ENCODE measurements at regions not wholly inside any gene's neighbourhood (a gene's known extent, or its start where the extent isn't known, plus 50 kb on each side); places are given as distances from the start of the nearest gene placed in this dataset. TPM values are rescaled to one million over a fixed set of nuclear protein-coding genes. Genes with fewer than 3 reads are reported as not detected.
A peak's percentile ranks its signal among the peaks of the same experiment; 100 is the strongest.

DNA sequence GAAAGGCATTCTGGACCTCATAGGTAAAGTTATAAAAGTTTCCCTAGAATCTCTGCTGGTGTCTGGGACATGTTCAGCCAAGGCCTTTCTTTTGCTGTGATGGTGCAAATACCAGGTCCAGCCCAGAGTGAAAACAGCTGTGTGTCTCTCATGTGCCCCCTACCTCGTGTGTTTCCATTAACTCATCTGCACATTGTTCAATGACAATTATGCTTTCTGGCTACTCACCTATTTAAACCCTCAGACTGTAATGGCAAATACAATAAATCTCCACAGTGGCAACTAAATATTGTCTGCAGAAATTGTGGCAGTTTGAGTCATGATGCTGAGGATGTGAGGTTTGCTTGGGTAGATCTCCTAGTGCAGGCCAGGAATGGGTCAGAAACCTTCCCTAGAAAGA, 53.1 kb upstream of the GALNT15 start:
- H3K27me3 ChIP-seq (ENCODE audit: control insufficient read depth, insufficient read depth, low read length) = no peaks in the 10 kb centered on the region
- H3K4me3 ChIP-seq (ENCODE audit: low read depth, low read length) = no peak overlapping the region
- no peak for DNase-seq (ENCODE audit: low read depth in 4 of 6, low spot score in 6 of 6)
- H3K27ac ChIP-seq (ENCODE audit: low read depth, low read length) = no peak overlapping the region
- H3K36me3 ChIP-seq (ENCODE audit: control insufficient read depth, insufficient read depth, low read length) = no peaks in the 10 kb centered on the region
- no CpG with 5 or more reads among the region's 1 CpG for WGBS (ENCODE audit: insufficient coverage)
- no peaks in the 10 kb centered on the region for H3K9me3 ChIP-seq (ENCODE audit: control insufficient read depth, insufficient read depth, low read length)
- H3K4me1 ChIP-seq (ENCODE audit: control insufficient read depth, insufficient read depth, low read length) = no peaks in the 10 kb centered on the region

- Histone ChIP-seq H3K9me3 (ENCODE audit: control insufficient read depth, insufficient read depth, low read length) (no peaks in the 10 kb centered on the region), H3K4me3 (ENCODE audit: low read depth, low read length) (no peak overlapping the region), H3K36me3 (ENCODE audit: control insufficient read depth, insufficient read depth, low read length) (no peaks in the 10 kb centered on the region), H3K4me1 (ENCODE audit: control insufficient read depth, insufficient read depth, low read length) (no peaks in the 10 kb centered on the region), H3K27ac (ENCODE audit: low read depth, low read length) (no peak overlapping the region), H3K27me3 (ENCODE audit: control insufficient read depth, insufficient read depth, low read length) (no peaks in the 10 kb centered on the region)
- no CpG with 5 or more reads among the region's 2 CpGs for WGBS (ENCODE audit: insufficient coverage)
- DNase-seq (ENCODE audit: low read depth in 4 of 6, low spot score in 6 of 6) = peak in 1 of 6 donors; percentile 64
These were observed 52.3 kb upstream of the GALNT15 start for GRCh38 chr3:16122155-16122554.

DNA sequence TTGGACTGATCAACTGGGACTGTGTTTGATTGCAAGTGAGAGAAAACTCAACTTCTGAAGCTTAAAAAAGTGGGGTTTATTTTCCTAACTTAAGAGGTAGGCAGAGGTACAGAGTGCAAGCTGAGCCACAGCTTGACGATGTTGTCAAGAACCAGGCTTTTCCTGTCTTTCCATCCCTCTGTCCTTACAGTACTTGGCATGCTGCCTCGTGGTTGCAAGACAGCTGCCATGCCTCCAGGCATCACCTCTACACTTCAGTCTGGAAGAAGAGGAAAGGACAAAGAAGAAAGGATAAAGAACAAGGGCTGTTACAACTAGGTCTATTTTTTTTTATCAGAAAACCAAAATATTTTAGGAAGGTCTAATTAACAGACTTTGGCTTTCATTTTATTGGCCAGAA, 51.8 kb upstream of the GALNT15 start:
- no CpG with 5 or more reads among the region's 2 CpGs for WGBS (ENCODE audit: insufficient coverage)
- no peak overlapping the region for H3K27ac ChIP-seq (ENCODE audit: low read depth, low read length)
- no peak for DNase-seq (ENCODE audit: low read depth in 4 of 6, low spot score in 6 of 6)

DNA sequence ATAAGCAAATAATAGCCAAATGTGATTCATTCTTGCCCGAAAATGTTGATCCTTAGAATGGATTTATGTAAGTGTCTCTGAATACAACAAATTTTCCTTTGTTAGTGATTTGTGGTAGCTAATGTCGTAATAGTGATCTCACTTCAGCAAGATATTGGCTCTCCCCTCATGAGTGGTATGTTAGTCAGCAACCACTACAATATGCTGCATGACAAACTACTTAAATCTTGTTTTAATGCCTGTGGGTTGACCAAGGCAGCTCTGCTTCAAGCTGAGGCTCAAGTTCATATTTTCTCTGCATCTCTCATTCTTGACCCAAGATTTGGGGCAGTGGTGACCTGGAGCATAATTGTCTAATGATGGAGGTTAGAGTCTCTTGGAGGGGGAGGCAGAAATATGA, 49.8 kb upstream of the GALNT15 start:
- H3K27ac ChIP-seq (ENCODE audit: low read depth, low read length) = no peak overlapping the region
- WGBS (ENCODE audit: insufficient coverage) = no CpG with 5 or more reads among the region's 2 CpGs
- H3K9me3 ChIP-seq (ENCODE audit: control insufficient read depth, insufficient read depth, low read length) = no peaks in the 10 kb centered on the region
- H3K27me3 ChIP-seq (ENCODE audit: control insufficient read depth, insufficient read depth, low read length) = no peaks in the 10 kb centered on the region
- no peak overlapping the region for H3K4me3 ChIP-seq (ENCODE audit: low read depth, low read length)
- H3K4me1 ChIP-seq (ENCODE audit: control insufficient read depth, insufficient read depth, low read length) = peaks cover 7% of the 10 kb centered on the region
- no peak for DNase-seq (ENCODE audit: low read depth in 4 of 6, low spot score in 6 of 6)
- no peaks in the 10 kb centered on the region for H3K36me3 ChIP-seq (ENCODE audit: control insufficient read depth, insufficient read depth, low read length)

More for the DNA sequence above, 51.8 kb upstream of the GALNT15 start:
- Histone ChIP-seq H3K36me3 (ENCODE audit: control insufficient read depth, insufficient read depth, low read length) (no peaks in the 10 kb centered on the region), H3K4me3 (ENCODE audit: low read depth, low read length) (no peak overlapping the region), H3K27me3 (ENCODE audit: control insufficient read depth, insufficient read depth, low read length) (no peaks in the 10 kb centered on the region), H3K9me3 (ENCODE audit: control insufficient read depth, insufficient read depth, low read length) (no peaks in the 10 kb centered on the region), H3K4me1 (ENCODE audit: control insufficient read depth, insufficient read depth, low read length) (no peaks in the 10 kb centered on the region)

Small RNA genes lying in the stretch of these regions (small RNA-seq; reads per million reads assigned to genes)
- not detected for gene MIR563 (ENCODE audit: low replicate concordance)

All from spinal cord (tissue), 10 donors.